BLaER1 (cell line): ENCODE measurements at regions not wholly inside any gene's neighbourhood (a gene's known extent, or its start where the extent isn't known, plus 50 kb on each side); places are given as distances from the start of the nearest gene placed in this dataset.
"Not testable (repeated sequence)": the region's sequence is repeated elsewhere in the genome, so short reads cannot be mapped to it uniquely, and the experiment has no call there.

Experiments used
- H3K27ac ChIP-seq: shearing (Covaris generic); formaldehyde crosslinking; 2 replicates; pipeline ENCODE4 v1.8.1; 2022
- H3K27me3 ChIP-seq: shearing (Covaris generic); formaldehyde crosslinking; 2 replicates; pipeline ENCODE4 v1.8.1; 2022
- H3K36me3 ChIP-seq: shearing (Covaris generic); formaldehyde crosslinking; 2 replicates; pipeline ENCODE4 v1.8.1; 2022
- H3K4me1 ChIP-seq: shearing (Covaris generic); formaldehyde crosslinking; 2 replicates; pipeline ENCODE4 v1.8.1; 2022
- H3K4me2 ChIP-seq: shearing (Covaris generic); formaldehyde crosslinking; 2 replicates; pipeline ENCODE4 v1.8.1; 2022
- H3K4me3 ChIP-seq: shearing (Covaris generic); formaldehyde crosslinking; 2 replicates; pipeline ENCODE4 v1.8.1; 2022
- H3K9ac ChIP-seq: shearing (Covaris generic); formaldehyde crosslinking; 2 replicates; pipeline ENCODE4 v1.8.1; 2022
- H3K9me3 ChIP-seq: shearing (Covaris generic); formaldehyde crosslinking; 2 replicates; pipeline ENCODE4 v1.8.1; 2022
- H4K20me1 ChIP-seq: shearing (Covaris generic); formaldehyde crosslinking; 2 replicates; pipeline ENCODE4 v1.8.1; 2022
- Cebpa-rat ChIP-seq: shearing (Covaris generic); IDR thresholded peaks from 2 replicates; pipeline ENCODE4 v1.8.1; 2022

DNA sequence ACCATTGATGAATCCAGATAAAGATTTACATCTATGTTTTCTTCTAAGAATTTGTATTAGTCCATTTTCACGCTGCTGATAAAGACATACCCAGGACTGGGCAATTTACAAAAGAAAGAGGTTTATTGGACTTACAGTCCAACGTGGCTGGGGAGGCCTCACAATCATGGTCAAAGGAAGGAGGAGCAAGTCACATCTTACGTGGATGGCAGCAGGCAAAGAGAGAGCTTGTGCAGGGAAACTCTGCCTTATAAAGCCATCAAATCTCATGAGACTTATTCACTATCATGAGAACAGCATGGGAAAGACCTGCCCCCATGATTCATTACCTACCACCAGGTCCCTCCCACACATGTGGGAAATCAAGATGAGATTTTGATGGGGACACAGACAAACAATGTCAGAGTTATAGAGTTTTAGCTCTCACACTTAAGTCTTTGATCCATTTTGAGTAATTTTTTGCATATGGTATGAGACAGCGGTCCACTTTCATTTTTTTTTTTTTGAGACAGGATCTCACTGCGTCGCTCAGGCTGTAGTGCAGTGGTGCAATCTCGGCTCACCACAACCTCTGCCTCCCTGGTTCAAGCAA is 53.5 kb upstream of the JADE2 start:
- H3K9ac ChIP-seq, H3K4me1 ChIP-seq, H3K4me3 ChIP-seq, H3K27ac ChIP-seq, H3K27me3 ChIP-seq, H3K4me2 ChIP-seq, H4K20me1 ChIP-seq, H3K36me3 ChIP-seq: not testable (repeated sequence)
- peaks cover 18% of the 10 kb centered on the region for H3K9me3 ChIP-seq

DNA sequence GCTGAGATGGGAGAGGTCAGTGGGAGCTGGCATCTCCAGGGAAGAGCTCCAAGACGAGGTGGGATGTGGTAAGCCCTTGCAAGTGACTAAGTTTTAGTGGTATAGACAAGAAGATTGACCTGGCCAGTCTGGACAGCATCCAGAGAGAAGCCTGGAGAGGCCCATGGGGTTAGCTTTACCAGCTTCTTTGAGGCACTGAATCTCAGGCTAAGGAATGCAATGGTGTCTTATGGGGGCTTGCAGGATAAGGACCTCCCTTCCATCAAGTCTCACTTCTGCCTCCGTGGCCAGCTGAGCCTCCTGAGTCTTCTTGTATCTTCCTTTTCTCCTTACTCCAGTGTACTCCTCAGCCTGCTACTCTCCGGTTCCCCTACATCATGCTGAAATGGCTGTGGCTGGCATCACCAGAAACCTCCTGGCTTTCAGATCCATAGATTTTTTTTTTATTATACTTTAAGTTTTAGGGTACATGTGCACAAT is 56.5 kb upstream of the JADE2 start:
- no peak overlapping the region for H3K27ac ChIP-seq
- no peaks in the 10 kb centered on the region for H3K27me3 ChIP-seq

DNA sequence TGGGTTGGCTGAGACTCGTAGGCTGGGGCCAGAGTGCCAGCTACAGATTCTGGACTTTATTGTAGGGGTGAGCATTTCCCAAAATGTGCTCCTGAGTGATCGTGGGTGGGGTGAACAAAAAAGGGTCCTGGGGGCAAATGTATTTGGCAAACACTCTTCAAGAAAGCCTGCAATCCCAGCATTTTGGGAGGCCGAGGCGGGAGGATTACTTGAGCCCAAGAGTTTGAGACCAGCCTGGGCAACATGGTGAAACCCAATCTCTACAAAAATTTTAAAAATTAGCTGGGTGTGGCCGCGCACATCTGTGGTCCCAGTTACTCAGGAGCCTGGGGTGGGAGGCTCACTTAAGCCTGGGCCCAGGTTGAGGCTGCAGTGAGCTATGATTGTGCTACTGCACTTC is 55.5 kb upstream of the CDKN2AIPNL start:
- Histone ChIP-seq H3K27ac (no peak overlapping the region), H3K4me3 (no peak overlapping the region), H3K9me3 (peaks cover 11% of the 10 kb centered on the region), H3K4me2 (no peak overlapping the region), H3K4me1 (peaks cover 49% of the 10 kb centered on the region), H3K27me3 (no peaks in the 10 kb centered on the region), H4K20me1 (no peaks in the 10 kb centered on the region), H3K36me3 (no peaks in the 10 kb centered on the region), H3K9ac (no peak overlapping the region)
- no peak for TF ChIP-seq Cebpa-rat

More for the DNA sequence above, 56.5 kb upstream of the JADE2 start:
- Histone ChIP-seq H3K4me3 (no peak overlapping the region), H3K4me2 (no peak overlapping the region), H3K36me3 (no peaks in the 10 kb centered on the region), H4K20me1 (no peaks in the 10 kb centered on the region), H3K9ac (no peak overlapping the region), H3K4me1 (peaks cover 32% of the 10 kb centered on the region), H3K9me3 (peaks cover 18% of the 10 kb centered on the region)
- no peak for TF ChIP-seq Cebpa-rat

DNA sequence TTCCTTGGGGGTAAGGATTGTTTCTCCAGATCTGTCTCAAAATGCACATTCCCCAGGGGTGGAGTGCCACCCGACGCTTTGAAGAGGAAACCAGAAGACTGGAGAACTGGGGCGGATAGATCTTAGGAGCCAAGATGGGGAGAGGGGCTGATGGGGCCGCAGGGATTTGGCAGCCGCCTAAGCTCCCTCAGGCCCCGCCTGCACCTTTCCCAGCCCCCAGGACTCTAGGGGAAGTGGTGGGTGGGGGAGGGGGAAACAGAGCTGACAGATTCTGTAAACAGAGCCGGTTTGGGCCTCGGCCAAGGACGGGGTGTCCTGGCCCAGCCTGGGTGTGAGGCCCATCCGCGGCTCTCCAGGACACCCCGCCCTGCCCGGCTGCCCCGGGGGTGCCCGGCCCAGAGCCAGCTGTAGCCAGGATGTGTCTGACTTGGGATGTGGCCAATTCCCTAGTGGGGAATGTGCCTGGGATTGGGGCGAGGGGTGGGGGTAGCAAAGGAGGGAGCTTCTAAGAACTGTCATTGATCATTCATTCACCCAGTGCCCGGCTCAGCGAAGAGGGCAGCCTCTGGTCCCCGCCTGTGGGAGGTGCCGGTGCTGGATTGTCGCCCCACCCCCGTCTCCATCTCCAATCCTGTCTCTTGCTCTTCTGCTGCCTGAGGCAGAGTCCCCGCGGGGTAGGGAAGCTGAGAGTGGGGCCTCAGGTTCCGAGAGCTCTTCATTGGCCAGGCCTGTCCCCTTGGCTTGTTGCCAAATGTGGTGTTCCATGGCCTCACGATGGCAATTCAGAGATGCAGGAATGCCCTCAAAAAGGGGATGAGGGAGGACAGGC is 54.8 kb upstream of the CDKN2AIPNL start:
- peak overlapping the region; percentile 81 for H3K27ac ChIP-seq
- TF ChIP-seq Cebpa-rat = no peak
- H3K4me1 ChIP-seq = peaks cover 57% of the 10 kb centered on the region
- no peaks in the 10 kb centered on the region for H3K27me3 ChIP-seq
- peak overlapping the region; percentile 65 for H3K4me3 ChIP-seq
- no peaks in the 10 kb centered on the region for H3K36me3 ChIP-seq
- H3K4me2 ChIP-seq = peak overlapping the region; percentile 86
- H4K20me1 ChIP-seq = no peaks in the 10 kb centered on the region
- H3K9ac ChIP-seq = peak overlapping the region; percentile 74
- H3K9me3 ChIP-seq = peaks cover 3% of the 10 kb centered on the region; the same call in 1 of the 2 replicates

DNA sequence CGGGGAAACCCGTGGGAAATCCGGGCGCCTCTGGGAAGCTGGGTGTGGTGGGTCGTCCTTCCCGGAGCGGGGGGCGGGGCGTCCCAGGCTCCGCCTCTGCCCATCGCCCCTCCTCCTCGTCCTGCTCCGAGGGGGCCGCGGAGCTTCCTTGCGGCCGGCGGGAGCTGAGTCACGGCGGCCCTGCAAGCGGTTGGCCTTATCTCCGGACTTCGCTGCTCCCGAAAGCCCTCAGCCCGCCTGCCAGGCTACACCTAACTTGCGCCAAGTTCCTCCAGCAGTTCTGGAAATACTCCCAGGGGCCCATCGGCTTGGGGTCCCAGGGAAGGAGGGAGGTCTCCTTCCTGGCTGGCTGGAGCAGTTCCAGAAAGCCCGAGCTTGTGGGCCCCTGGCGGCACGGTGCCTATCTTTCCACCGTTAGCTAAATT is 54.1 kb upstream of the CDKN2AIPNL start:
- Histone ChIP-seq H3K4me1 (peaks cover 63% of the 10 kb centered on the region), H3K9ac (peak overlapping the region; percentile 74), H3K27ac (peak overlapping the region; percentile 81), H4K20me1 (no peaks in the 10 kb centered on the region), H3K27me3 (no peaks in the 10 kb centered on the region), H3K4me3 (peak overlapping the region; percentile 65), H3K4me2 (peak overlapping the region; percentile 86), H3K36me3 (no peaks in the 10 kb centered on the region), H3K9me3 (no peaks in the 10 kb centered on the region)
- TF ChIP-seq Cebpa-rat = no peak

DNA sequence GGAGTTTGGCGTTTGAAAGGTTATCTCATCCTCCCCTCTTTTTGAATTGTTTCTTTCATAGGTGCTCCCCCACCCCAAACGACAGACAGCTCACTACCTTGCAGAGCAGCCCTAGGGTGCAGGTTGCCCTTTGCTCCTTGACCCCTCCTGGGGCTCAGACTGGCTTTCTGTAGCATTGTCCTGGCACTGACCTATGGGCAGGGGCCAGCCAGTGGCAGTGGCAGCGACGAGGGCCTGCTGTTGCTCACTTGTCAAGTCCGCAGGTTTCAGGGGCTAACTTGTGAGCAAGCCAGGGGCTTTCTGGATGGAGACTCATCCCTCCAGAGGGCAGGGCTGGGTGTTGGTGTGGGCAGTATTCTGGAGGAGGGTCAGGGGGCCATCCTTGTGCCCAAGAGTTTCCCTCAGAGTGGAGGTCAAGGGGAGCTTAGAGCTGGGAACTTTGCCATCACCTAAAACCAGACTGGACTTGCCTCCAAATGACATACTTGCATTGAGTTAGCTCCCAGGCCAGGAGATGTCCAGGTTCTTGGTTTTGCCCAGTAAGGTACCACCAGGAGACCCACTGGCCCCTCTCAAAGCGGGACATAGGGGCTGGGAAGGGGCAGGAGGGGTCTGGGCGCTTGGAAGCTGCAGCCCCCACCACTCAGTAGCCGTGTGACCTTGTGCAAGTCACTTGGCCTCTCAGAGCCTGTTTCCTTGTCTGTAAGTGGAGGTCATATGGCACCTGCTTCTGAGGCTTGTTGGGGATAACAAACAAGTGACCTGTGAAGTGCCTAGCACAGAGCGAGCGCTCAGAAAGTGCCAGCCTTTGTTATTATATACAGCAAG is 53.5 kb upstream of the CDKN2AIPNL start:
- Histone ChIP-seq H3K36me3 (no peaks in the 10 kb centered on the region), H3K4me3 (peak overlapping the region; percentile 65), H3K4me1 (peaks cover 69% of the 10 kb centered on the region), H3K4me2 (peak overlapping the region; percentile 86), H4K20me1 (no peaks in the 10 kb centered on the region), H3K27ac (peak overlapping the region; percentile 81; the same call in 1 of the 2 replicates), H3K9ac (no peak overlapping the region), H3K9me3 (no peaks in the 10 kb centered on the region), H3K27me3 (no peaks in the 10 kb centered on the region)
- no peak for TF ChIP-seq Cebpa-rat

DNA sequence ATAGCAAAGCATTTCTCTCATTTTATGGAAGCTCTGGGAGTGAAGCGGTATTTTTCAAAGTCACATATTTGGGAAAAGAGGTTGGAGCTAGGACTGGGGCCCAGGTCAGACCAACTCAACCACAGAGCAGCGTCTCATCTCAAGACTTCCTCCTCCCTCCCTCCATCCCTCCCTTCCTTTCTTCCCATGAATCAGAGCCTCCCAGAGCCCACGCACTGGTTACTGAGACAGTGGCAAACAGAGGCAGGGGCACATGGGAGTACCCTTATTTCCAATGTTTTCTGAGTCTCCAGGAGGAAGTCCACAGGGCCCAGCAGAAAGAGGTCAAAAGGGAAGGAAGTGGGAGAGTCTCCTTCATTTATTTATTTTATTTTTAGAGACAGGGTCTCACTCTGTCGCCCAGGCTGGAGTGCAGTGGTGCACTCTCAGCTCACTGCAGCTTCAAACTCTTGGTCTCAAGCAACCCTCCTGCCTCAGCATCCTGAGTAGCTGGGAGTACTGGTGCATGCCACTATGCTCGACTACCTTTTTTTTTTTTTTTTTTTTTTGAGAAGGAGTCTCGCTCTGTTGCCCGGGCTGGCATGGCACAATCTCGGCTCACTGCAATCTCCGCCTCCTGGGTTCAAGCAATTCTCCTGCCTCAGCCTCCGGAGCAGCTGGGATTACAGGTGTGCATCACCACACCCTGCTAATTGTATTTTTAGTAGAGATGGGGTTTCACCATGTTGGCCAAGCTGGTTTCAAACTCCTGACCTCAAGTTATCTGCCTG is 52.5 kb upstream of the CDKN2AIPNL start:
- H3K27me3 ChIP-seq = no peaks in the 10 kb centered on the region
- no peak overlapping the region for H3K4me3 ChIP-seq
- peak overlapping the region; percentile 25; the same call in 1 of the 2 replicates for H3K27ac ChIP-seq
- no peaks in the 10 kb centered on the region for H3K36me3 ChIP-seq
- TF ChIP-seq Cebpa-rat = no peak
- no peaks in the 10 kb centered on the region for H4K20me1 ChIP-seq
- peaks cover 69% of the 10 kb centered on the region for H3K4me1 ChIP-seq
- H3K4me2 ChIP-seq = peak overlapping the region; percentile 86
- no peaks in the 10 kb centered on the region for H3K9me3 ChIP-seq
- H3K9ac ChIP-seq = no peak overlapping the region

DNA sequence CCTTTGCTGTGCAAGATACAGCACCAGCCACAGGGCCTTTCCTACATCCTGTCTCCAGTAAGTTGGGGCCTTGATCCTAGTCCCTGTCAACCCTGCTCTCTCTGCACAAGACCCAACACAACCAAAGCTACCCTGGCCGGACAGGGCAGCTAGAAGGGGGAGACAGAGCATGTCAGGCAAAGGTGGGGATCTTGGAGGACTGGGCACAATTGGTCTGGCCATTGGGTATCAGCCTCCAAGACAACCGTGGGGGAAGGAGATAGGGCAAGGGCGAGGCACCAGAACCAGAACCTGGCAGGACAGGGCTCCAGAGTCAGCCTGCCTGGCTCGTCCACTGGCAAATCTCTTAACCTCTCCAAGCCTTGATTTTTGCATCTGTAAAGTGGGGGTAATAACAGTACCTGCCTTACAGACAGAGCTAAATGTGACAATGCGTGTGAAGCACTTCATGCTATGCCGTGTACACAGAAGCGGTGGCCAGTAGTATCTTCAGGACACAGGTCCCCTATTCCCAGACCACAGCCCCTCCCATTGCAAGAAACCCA is 51.6 kb upstream of the CDKN2AIPNL start:
- H3K4me1 ChIP-seq = peaks cover 69% of the 10 kb centered on the region
- H3K9me3 ChIP-seq = no peaks in the 10 kb centered on the region
- H3K4me3 ChIP-seq = no peak overlapping the region
- no peaks in the 10 kb centered on the region for H4K20me1 ChIP-seq
- H3K9ac ChIP-seq = no peak overlapping the region
- H3K27ac ChIP-seq = 0 out of 2 replicates have a peak overlapping the region, but pooled peaks have one; percentile 9
- no peak for TF ChIP-seq Cebpa-rat
- no peaks in the 10 kb centered on the region for H3K36me3 ChIP-seq
- no peaks in the 10 kb centered on the region for H3K27me3 ChIP-seq
- peak overlapping the region; percentile 86 for H3K4me2 ChIP-seq

DNA sequence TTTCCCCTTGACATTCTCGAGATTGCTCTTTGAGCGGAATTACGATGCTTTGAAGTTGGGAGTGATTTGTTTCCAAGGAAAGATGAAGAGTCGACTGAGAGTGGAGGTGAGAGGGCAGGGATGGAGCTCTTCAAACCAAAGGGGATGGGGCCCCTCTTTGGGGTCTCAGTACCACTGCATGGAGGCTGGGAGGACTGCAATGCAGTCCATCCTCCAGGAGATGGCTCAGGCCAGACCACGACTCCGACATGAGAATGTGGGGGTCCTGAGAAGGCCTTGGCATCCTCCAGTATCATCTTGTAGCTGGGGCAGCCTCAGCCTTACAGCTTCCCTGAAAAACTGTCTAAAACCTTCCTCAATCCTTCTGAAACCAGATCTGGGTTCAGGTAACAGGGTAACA is 51.1 kb upstream of the CDKN2AIPNL start:
- no peaks in the 10 kb centered on the region for H4K20me1 ChIP-seq
- H3K36me3 ChIP-seq = no peaks in the 10 kb centered on the region
- no peaks in the 10 kb centered on the region for H3K27me3 ChIP-seq
- TF ChIP-seq Cebpa-rat = no peak
- 0 out of 2 replicates have a peak overlapping the region, but pooled peaks have one; percentile 9 for H3K27ac ChIP-seq
- H3K4me3 ChIP-seq = no peak overlapping the region
- peaks cover 69% of the 10 kb centered on the region for H3K4me1 ChIP-seq
- H3K9ac ChIP-seq = no peak overlapping the region
- no peak overlapping the region for H3K4me2 ChIP-seq
- H3K9me3 ChIP-seq = no peaks in the 10 kb centered on the region
